Neural cell (in vitro differentiated cells): ENCODE measurements at regions not wholly inside any gene's neighbourhood (a gene's known extent, or its start where the extent isn't known, plus 50 kb on each side); places are given as distances from the start of the nearest gene placed in this dataset.

Experiments used
- EP300 ChIP-seq: fragments of 450-650 bp; conservative IDR thresholded peaks from 2 replicates; pipeline ENCODE4 v1.6.1; 2014; ENCODE audit warnings: antibody characterized with exemption, mild to moderate bottlenecking, moderate library complexity; ENCODE audit not compliant: poor library complexity, severe bottlenecking
- EZH2 ChIP-seq: fragments of 200-600, 300-800 bp; shearing (Covaris generic), sonication (generic); IDR thresholded peaks from 2 replicates; pipeline ENCODE4 v1.6.1; 2014; ENCODE audit warnings: antibody characterized with exemption, low read length, borderline replicate concordance, mild to moderate bottlenecking; ENCODE audit not compliant: insufficient read depth, poor library complexity, severe bottlenecking
- POLR2AphosphoS5 ChIP-seq: IDR thresholded peaks from 2 replicates; pipeline ENCODE4 v1.6.1; 2012
- TAF1 ChIP-seq: IDR thresholded peaks from 2 replicates; pipeline ENCODE4 v1.6.1; 2012; ENCODE audit warnings: low read depth
- TF ChIP-seq, protein P1 (sequence below): fragments of 450-650 bp; IDR thresholded peaks from 2 replicates; pipeline ENCODE4 v1.5.1; 2014; ENCODE audit warnings: antibody characterized with exemption, mild to moderate bottlenecking, moderate library complexity; ENCODE audit not compliant: poor library complexity, severe bottlenecking
- TF ChIP-seq, protein P2 (sequence below): IDR thresholded peaks from 2 replicates; pipeline ENCODE4 v1.6.1; 2012; ENCODE audit warnings: borderline replicate concordance

DNA sequence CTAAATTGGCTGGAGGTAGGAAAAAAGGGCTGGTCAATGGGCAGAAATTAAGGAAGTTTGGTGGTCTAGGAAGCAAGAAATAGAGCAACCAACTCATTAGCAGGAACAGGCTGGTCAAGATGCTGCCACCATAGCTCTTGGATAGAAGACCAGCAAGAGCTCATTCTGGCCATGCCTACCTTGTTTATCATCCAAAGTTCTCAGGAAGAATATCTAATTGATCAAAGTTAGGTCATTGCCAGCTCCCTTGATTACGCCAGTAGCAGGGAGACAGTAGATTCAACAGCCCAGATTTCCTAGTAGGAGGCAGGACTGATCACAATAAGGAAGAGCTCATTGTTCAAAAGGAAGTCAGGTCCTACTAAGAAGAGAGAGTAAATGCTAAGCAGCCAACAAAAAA, 370.2 kb downstream of the GPATCH2 start:
- TF ChIP-seq POLR2AphosphoS5 (no peak), EP300 (no peak), TAF1 (no peak), EZH2 (no peak)
- TF ChIP-seq, protein P1, sequence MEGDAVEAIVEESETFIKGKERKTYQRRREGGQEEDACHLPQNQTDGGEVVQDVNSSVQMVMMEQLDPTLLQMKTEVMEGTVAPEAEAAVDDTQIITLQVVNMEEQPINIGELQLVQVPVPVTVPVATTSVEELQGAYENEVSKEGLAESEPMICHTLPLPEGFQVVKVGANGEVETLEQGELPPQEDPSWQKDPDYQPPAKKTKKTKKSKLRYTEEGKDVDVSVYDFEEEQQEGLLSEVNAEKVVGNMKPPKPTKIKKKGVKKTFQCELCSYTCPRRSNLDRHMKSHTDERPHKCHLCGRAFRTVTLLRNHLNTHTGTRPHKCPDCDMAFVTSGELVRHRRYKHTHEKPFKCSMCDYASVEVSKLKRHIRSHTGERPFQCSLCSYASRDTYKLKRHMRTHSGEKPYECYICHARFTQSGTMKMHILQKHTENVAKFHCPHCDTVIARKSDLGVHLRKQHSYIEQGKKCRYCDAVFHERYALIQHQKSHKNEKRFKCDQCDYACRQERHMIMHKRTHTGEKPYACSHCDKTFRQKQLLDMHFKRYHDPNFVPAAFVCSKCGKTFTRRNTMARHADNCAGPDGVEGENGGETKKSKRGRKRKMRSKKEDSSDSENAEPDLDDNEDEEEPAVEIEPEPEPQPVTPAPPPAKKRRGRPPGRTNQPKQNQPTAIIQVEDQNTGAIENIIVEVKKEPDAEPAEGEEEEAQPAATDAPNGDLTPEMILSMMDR = no peak
- TF ChIP-seq, protein P2, sequence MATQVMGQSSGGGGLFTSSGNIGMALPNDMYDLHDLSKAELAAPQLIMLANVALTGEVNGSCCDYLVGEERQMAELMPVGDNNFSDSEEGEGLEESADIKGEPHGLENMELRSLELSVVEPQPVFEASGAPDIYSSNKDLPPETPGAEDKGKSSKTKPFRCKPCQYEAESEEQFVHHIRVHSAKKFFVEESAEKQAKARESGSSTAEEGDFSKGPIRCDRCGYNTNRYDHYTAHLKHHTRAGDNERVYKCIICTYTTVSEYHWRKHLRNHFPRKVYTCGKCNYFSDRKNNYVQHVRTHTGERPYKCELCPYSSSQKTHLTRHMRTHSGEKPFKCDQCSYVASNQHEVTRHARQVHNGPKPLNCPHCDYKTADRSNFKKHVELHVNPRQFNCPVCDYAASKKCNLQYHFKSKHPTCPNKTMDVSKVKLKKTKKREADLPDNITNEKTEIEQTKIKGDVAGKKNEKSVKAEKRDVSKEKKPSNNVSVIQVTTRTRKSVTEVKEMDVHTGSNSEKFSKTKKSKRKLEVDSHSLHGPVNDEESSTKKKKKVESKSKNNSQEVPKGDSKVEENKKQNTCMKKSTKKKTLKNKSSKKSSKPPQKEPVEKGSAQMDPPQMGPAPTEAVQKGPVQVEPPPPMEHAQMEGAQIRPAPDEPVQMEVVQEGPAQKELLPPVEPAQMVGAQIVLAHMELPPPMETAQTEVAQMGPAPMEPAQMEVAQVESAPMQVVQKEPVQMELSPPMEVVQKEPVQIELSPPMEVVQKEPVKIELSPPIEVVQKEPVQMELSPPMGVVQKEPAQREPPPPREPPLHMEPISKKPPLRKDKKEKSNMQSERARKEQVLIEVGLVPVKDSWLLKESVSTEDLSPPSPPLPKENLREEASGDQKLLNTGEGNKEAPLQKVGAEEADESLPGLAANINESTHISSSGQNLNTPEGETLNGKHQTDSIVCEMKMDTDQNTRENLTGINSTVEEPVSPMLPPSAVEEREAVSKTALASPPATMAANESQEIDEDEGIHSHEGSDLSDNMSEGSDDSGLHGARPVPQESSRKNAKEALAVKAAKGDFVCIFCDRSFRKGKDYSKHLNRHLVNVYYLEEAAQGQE = no peak
